Heart left ventricle (tissue), 16 donors: ENCODE measurements at regions not wholly inside any gene's neighbourhood (a gene's known extent, or its start where the extent isn't known, plus 50 kb on each side); places are given as distances from the start of the nearest gene placed in this dataset.
"Not testable (repeated sequence)": the region's sequence is repeated elsewhere in the genome, so short reads cannot be mapped to it uniquely, and the experiment has no call there.

Experiments used
- ATAC-seq, 4 donors: fragments of 200-7000 bp; cut with Tn5 transposase; one replicate each; pipeline ENCODE4 v1.9.1; 2020 to 2022; ENCODE audit warnings: moderate library complexity in 4 of 4, mild to moderate bottlenecking in 3 of 4, moderate number of reproducible peaks in 1 of 4
- DNase-seq, 5 donors: peaks; one replicate each; pipeline ENCODE4 v3.0.0-alpha.2; 2020
- H3K27ac ChIP-seq, 12 donors: fragments of 200-600 bp; sonication (generic) in 4 of 12; one replicate each; pipeline versions ENCODE4 v1.5.0 to v1.8.0; 2016 to 2022; ENCODE audit warnings: mild to moderate bottlenecking in 2 of 12
- H3K27me3 ChIP-seq, 9 donors: fragments of 200-600 bp; sonication (generic) in 2 of 9; one replicate each; pipeline versions ENCODE4 v1.5.1 to v1.8.0; 2016 to 2022; ENCODE audit warnings: mild to moderate bottlenecking in 3 of 9
- H3K36me3 ChIP-seq, 9 donors: fragments of 200-600 bp; sonication (generic) in 2 of 9; one replicate each; pipeline versions ENCODE4 v1.5.0 to v1.8.0; 2018 to 2022; ENCODE audit warnings: mild to moderate bottlenecking in 2 of 9
- H3K4me1 ChIP-seq, 12 donors: fragments of 200-600 bp; sonication (generic) in 4 of 12; one replicate each; pipeline versions ENCODE4 v1.5.0 to v1.8.0; 2016 to 2022; ENCODE audit warnings: mild to moderate bottlenecking in 3 of 12
- H3K4me3 ChIP-seq, 12 donors: fragments of 200-600 bp; sonication (generic) in 4 of 12; one replicate each; pipeline versions ENCODE4 v1.5.0 to v1.8.0; 2017 to 2022; ENCODE audit warnings: mild to moderate bottlenecking in 9 of 12, moderate library complexity in 4 of 12
- H3K9me3 ChIP-seq, 12 donors: fragments of 200-600 bp; sonication (generic) in 4 of 12; one replicate each; pipeline versions ENCODE4 v1.5.0 to v1.8.0; 2016 to 2022; ENCODE audit warnings: mild to moderate bottlenecking in 1 of 12
- POLR2A ChIP-seq, 2 donors: fragments of 450-650 bp; IDR thresholded peaks; one replicate each; pipeline ENCODE4 v1.6.1; 2017; ENCODE audit warnings: antibody characterized with exemption in 2 of 2, mild to moderate bottlenecking in 2 of 2, moderate library complexity in 2 of 2
- WGBS, 4 donors: extraction: QIAGEN DNeasy Blood & Tissue Kit in 2 of 4; methylation state at CpG; one replicate each; pipeline versions ENCODE4 v1.1.5 to v1.1.7; 2013 to 2018; 5-methylcytosine and 5-hydroxymethylcytosine counted together
- intact Hi-C, 10 donors: fragments of 100-400 bp; cut with DNase I; formaldehyde crosslinking; loops; one replicate each; pipeline versions ENCODE4 v1.11.1 to v1.14.2; 2022
- TF ChIP-seq, protein P1 (sequence below), 12 donors: fragments of 200-600 bp; sonication (generic) in 4 of 12; IDR thresholded peaks; one replicate each; pipeline versions ENCODE4 v1.5.0 to v1.8.0; 2018 to 2022; ENCODE audit warnings: antibody characterized with exemption in 12 of 12, mild to moderate bottlenecking in 5 of 12
- donor health status: ischemic (EF 13 %, LVEDD 7.1; RV severe dilation, severe dysfunction).
- donor health status: healthy with polysubstance abuse.
- donor health status: DM: no; HTN: yes; CAD: no.
- donor health status: DM: no; HTN: no; CAD: no.
- donor health status: ischemic (EF 25% LVEDD 6.9; RV normal size, moderate dysfunction).
- donor health status: ischemic (EF 25% LVEDD 5.7; RV mildly dilated, moderate dysfunction).
- donor health status: healthy.
- donor health status: DM: yes; HTN: yes; CAD: no.
- donor health status: ischemic (EF 35%, LVEDD 5.7; RV mildly dilated, moderate dysfunction).
- donor health status: nonischemic (EF 11% LVEDD 7.7; RV severe dilation, severe dysfunction).
- donor health status: DM: yes; HTN: yes; CAD: no.
- donor health status: PGD.
- donor health status: ischemic (EF 29% LVEDD 5.4; RV normal size, mild dysfunction).
- donor health status: nonischemic (EF 23%, LVEDD 6.1; RV moderate dilation, normal function).

DNA sequence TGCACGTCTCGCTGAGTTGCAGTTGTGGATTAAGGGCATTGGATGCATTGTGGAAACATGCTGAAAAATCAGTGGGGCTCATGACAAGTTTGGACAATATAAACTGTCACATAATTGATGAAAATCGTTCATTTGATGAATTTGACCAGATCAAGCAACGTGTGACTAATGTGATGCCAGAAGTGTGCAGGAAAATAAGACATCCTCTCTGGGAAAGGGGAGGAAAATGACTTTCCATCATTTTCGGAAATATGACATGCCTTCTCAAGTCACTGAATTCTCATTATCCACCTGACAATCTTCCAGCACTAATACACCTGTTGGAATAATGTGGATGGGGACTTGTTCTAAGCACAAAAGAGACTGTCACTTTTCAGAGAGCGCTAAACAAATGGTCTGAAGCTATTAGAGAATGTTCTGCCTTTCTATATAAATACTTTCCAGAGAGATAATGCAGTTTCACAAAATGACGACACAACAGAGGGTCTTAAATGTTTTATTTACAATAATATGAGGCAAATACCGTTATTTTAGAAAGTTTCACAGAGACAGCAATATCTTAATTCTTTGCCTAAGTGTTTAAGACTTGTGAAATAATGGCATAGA, 1741.9 kb upstream of the RAG2 start:
- DNase-seq (no peak), ATAC-seq (no peak)
- Histone ChIP-seq H3K27me3 (no peaks in the 10 kb centered on the region), H3K36me3 (no peaks in the 10 kb centered on the region), H3K4me1 (no peaks in the 10 kb centered on the region), H3K9me3 (peaks cover 0 to 17% (median 0%) of the 10 kb centered on the region in 12 donors), H3K4me3 (no peak overlapping the region), H3K27ac (no peak overlapping the region)
- intact Hi-C loops = no loop called here
- WGBS, 4 donors = 75 to 78% (median 77%) methylated on average over 8 of the region's 8 CpGs
- TF ChIP-seq POLR2A (IDR thresholded peaks at IDR 0.05) = no peak
- TF ChIP-seq, protein P1, sequence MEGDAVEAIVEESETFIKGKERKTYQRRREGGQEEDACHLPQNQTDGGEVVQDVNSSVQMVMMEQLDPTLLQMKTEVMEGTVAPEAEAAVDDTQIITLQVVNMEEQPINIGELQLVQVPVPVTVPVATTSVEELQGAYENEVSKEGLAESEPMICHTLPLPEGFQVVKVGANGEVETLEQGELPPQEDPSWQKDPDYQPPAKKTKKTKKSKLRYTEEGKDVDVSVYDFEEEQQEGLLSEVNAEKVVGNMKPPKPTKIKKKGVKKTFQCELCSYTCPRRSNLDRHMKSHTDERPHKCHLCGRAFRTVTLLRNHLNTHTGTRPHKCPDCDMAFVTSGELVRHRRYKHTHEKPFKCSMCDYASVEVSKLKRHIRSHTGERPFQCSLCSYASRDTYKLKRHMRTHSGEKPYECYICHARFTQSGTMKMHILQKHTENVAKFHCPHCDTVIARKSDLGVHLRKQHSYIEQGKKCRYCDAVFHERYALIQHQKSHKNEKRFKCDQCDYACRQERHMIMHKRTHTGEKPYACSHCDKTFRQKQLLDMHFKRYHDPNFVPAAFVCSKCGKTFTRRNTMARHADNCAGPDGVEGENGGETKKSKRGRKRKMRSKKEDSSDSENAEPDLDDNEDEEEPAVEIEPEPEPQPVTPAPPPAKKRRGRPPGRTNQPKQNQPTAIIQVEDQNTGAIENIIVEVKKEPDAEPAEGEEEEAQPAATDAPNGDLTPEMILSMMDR (IDR thresholded peaks at IDR 0.05) = no peak

DNA sequence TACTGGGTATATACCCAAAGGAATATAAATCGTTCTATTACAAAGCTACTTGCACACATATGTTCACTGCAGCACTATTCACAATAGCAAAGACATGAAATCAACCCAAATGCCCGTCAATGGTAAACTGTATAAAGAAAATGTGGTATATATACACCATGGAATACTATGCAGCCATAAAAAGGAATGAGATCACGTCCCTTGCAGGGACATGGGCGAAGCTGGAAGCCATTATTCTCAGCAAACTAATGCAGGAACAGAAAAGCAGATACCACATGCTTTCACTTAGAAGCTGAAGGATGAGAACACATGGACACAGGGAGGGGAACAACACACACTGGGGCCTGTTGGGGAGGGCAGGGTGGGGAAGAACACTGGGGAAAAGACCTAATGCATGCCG, 1740.0 kb upstream of the RAG2 start:
- 76 to 83% (median 77%) methylated on average over 5 of the region's 5 CpGs for WGBS, 4 donors
- H3K27ac ChIP-seq, H3K36me3 ChIP-seq, H3K27me3 ChIP-seq, DNase-seq, H3K4me3 ChIP-seq, ATAC-seq, H3K4me1 ChIP-seq, intact Hi-C loops: not testable (repeated sequence)
- peaks cover 0 to 17% (median 0%) of the 10 kb centered on the region in 12 donors for H3K9me3 ChIP-seq

DNA sequence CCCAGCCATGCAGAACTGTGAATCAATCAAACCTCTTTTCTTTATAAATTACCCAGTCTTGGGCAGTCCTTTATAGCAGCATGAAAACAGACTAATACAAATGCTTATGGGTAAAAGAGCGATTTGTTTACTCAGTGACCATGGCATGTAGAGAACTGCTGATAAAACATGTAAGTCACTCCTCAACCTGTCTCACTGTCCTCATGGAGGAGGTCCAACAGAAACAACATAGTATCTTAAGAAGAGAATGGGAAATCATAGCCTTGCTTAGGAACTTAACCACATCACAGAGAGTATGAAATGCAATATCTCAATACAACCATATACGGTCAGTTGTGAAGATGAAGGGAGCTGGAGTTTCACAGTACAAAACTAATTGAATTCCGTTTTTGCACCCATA, 1734.0 kb upstream of the RAG2 start:
- Histone ChIP-seq H3K27ac (no peak overlapping the region), H3K4me1 (no peaks in the 10 kb centered on the region), H3K27me3 (no peaks in the 10 kb centered on the region), H3K9me3 (peaks cover 0 to 7% (median 0%) of the 10 kb centered on the region in 12 donors), H3K36me3 (no peaks in the 10 kb centered on the region), H3K4me3 (no peak overlapping the region)
- intact Hi-C loops = no loop called here
- DNase-seq = no peak
- no peak for TF ChIP-seq POLR2A (IDR thresholded peaks at IDR 0.05)
- TF ChIP-seq, protein P1 (IDR thresholded peaks at IDR 0.05) = no peak
- WGBS, 4 donors = 84 to 87% (median 87%) methylated on average over 3 of the region's 3 CpGs
- no peak for ATAC-seq

DNA sequence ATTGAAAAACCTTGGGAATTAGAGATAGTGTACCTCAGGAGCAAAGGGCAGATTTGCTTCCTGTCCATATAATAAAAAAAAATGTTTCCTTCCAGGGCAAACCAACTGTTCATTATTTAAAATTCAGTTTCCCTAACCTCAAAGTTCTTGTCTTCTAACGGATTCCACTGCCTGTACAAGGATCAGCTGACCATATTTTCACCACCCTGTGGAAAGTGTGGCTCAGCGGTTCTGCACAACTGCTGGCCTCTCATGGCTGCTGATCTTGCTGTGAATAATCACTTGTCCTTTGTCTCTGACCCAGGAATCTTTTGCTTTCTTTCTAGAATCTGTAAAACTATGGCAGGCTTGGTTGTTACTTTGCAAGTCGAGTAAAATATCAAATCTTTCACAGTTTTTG, 1732.5 kb upstream of the RAG2 start:
- intact Hi-C loops = no loop called here
- ATAC-seq (no peak), DNase-seq (no peak)
- Histone ChIP-seq H3K9me3 (peaks cover 0 to 5% (median 0%) of the 10 kb centered on the region in 12 donors), H3K4me1 (no peaks in the 10 kb centered on the region), H3K27me3 (no peaks in the 10 kb centered on the region), H3K4me3 (no peak overlapping the region), H3K27ac (no peak overlapping the region), H3K36me3 (no peaks in the 10 kb centered on the region)
- WGBS, 4 donors = 61 to 65% (median 63%) methylated on average over 3 of the region's 3 CpGs
- TF ChIP-seq POLR2A (IDR thresholded peaks at IDR 0.05) = no peak
- TF ChIP-seq, protein P1 (IDR thresholded peaks at IDR 0.05) = no peak
